ENCODE measurements at regions not wholly inside any gene's neighbourhood (a gene's known extent, or its start where the extent isn't known, plus 50 kb on each side); places are given as distances from the start of the nearest gene placed in this dataset.

DNA sequence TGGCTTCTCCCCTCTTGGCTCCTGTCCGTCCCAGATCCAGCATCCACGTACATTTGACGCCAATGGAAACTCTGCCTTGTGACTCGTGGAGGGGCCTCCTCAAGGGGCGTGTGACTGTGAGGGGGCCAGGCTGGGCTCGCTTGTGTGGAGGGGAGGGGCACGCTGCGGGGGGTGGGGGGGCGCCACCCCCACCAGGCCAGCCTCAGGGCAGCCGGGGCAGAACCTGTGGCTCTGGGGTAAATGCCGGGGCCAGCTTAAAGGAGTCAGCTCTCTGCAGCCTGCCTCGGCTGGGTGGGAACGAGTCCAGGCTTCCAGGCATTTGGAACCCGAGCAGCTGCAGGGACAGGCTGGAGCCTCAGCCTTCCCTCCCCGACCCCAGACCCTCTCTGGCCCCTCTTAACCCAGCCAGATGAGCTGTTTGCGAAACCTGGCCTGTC, 94.1 kb downstream of the SIK1 start:
- DNase-seq (ENCODE audit: low spot score): no peak

DNA sequence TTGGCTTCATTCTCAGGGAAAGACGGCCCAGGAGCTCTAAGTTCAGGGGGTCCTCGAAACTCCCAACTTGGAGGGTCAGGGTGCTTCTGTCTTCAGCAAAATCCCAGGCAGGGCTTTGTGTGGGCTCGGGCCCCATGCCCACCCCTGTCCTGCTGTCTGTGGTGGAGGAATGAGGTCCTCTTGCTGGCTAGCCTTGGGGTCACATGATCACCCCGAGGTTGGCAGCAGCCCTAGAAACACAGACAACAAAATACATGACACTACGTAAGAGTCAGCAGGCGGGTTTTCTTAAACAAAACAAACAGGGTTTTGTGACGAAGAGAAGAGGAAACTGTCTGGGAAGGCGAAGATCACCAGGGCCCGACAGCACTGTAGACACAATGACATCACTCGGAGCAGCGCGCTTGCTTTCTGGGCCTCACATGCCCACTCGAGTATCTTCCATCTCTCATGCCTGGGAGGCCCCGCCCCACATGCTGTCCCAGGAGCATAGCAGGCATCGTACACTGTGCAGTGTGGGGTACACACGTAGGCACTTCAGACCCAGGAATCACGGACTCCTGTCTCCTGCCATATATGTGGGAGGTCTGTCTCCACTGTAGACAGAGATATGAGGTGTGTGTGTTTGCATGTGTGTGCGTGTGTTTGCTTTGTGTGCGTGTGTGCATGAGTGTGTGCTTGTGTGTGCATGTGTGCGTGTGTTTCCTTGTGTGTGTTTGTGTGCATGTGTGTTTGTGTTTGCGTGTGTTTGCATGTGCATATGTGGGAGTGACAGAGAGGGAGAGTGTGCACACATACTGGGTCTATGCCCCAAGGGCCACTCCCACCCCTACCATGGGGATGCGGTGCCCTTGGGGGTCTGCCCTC, 94.7 kb downstream of the SIK1 start:
- DNase-seq (ENCODE audit: low spot score): peak; percentile 48

DNA sequence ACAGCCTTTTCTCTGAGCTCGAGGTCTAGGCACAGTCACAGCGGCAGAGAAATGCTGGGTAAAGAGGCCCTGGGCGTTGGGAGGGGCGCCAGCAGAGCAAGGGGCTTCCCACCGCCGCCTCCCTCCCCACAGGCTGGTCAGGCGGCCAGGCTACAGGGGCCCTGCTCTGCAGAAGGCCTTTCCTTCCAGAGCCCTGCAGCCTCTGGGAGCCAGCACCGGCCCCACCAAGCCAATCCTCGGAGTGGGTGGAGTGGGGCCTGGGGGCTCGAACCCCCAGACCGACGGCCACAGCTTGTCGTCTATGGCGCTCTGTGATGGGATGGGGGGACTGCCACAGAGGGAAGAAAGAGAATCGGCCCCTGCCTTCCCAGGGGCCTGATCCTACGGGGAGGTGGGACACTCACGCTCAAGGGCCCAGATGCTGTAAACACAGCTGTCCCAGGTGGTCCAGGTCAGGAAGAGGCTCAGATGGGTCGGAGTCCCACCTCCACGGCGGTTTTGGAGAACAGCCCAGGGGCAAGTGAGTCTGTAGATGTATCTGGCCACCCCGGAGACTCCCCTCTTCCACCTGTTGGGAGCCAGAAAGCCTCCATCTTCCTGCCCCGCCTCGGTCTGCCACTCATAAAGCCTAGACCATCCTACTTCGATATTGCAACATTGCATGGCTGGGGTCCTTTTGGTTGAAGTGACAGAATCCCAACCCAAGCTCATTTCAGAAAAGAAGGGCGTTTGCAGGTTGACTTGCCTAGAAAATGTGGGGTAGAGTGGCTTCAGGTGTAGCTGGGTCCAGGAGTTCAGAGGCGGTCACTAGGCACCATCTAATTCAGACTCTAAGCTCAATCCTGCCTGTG, 95.6 kb downstream of the SIK1 start:
- DNase-seq (ENCODE audit: low spot score): no peak

DNA sequence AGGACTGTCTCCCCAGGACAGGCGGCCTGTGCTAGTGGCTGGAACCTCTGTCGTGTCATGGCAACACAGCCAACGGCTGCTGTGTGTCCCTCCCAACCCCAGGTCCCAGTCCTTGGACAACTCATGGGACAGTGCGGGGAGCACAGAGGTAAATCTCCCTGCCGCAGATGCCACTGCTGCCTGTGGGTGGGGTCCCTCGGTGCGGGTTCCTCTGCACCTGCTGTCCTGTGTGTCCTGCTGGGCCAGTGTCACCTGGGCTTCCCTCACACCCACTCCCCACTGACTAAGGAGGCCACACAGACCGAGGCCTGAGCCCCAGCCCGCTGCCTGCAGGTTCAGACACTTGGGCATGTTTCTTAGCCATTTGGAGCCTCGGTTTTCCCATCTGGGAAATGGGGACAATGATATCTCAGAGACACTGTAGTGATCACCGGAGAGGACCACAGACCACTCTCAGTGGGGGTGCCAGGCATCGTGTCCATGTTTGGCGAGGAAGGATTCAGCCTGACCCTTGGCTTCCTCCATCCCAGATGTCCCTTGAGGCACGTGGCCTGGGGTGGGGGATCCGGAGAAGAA, 96.5 kb downstream of the SIK1 start:
- DNase-seq (ENCODE audit: low spot score): no peak

DNA sequence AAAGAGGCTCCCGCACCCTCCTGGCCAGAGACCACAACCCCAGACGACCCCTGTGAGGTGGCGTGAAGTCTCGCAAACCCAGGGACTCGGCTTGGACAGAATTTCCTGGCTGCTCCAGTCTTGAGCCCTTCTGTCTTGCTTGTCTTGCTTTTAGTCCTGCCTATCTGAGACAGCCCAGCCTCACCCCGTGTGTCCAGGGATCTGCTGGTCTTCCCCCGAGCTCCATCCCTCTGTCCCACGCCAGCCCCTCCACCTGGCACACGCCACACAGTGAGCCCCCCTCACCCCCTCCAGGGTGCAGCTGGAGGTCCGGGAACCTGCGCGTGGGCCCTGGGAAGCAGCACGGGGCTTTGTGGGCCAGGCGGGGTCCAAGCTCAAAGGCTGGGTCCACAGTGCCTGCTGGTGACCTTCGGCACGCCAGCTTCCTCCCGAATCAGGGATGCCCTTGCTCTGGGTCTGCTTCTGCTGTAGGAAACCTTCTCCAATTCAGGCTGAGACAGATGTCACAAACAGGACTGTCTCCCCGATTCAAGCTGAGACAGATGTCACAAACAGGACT, 97.1 kb downstream of the SIK1 start:
- no peak for DNase-seq (ENCODE audit: low spot score)

DNA sequence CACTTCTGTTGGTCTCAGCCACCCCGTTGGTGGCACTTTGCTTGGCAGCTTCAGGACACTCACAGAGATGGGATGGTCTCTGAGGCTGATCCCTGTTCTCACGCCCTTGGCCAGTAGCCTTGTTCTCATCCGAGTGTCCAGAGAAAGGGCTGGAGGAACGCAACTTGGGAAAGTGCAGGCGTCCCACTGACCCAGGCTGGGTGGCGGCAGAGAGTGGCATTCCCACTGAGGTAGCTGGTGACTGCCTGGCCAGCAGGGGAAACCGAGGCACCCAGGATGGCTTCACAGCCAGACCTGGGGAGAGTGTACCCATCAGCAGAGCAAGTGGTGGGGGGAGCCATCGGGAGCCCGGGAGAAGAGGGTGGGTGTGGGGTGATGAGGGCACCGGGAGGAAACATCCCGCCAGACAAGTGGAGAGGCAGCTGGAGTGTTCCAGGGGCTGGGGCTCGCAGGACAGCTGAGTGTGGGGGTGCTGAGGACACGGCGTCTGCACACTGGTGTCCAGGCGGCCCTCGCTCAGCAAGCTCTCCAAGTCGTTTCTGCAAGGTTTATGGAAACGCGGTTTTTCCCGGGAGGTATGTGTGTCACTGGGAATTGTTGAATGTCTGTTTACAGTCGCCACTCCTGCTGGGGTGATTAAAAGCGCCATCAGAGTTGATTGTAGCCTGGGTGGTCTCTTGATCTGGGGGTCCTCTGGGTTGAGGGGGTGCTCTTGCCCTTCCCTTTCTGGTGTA, 97.8 kb downstream of the SIK1 start:
- no peak for DNase-seq (ENCODE audit: low spot score)

DNA sequence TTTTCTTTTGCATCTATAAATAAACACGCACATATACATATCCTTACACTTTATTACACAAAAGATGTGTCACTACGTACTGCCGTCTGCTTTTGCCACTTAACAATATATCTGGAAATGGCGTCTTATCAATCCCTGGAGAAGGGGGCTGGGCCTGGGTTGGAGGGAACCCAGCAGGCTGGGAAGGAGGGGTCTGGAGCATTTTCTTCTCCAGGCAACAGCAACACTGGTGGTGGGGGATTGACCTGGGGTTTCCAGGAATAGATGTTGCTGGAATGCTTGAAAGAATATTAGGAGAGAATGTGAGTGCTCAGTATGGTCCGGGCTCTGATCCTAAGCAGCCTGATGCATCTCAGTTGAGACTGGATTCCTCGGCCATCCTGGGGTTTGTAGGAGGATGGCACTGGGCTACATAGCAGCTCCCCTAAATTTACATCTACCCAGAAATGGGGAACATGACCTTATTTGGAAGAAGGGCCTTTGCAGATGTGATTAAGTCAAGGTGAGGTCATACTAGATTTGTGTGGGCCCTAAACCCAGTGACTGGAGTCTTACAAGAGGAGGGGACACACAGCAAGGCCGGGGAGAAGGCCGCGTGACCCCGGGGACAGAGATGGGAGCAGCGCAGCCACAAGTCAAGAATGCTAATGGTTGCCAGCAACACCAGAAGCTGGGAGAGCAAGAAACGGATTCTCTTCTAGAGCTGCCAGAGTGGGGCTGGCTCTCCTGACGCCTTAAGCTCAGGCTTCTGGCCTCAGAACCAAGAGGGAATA, 98.6 kb downstream of the SIK1 start:
- DNase-seq (ENCODE audit: low spot score): no peak

DNA sequence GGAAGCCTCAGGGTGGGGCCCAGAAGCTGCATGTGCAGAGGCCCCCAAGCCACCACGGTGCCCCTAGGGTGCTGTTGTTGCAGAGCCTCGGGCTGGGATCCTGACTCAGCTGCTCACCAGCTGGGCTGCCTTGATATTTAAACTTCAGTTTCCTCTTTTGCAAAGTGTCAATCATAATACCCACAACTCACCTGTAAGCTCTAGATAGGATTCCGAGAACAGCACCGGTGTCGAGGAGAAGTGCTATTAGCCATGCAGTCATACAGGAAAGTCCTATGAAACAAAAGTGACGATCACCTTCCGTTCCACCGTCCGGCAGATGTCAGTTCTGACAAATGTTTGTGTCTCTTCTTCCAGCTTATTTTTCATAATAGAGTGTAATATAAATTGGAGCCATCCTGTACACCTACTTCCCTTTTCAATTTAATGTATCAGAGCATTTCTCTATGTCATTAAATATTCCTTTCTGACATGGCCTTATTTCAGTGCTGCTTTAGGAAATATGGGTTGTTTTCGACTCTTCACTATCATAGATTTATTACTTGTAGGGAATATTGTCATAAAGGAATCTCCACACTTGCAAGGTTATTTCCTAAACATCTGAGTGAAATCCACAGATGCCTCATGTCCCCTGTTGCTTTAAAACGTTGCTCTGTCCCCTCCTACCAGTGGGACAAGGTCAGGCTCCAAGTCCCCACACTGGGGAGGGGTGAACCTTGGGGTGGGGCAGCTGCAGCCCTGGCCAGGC, 100.8 kb downstream of the SIK1 start:
- DNase-seq (ENCODE audit: low spot score): no peak

DNA sequence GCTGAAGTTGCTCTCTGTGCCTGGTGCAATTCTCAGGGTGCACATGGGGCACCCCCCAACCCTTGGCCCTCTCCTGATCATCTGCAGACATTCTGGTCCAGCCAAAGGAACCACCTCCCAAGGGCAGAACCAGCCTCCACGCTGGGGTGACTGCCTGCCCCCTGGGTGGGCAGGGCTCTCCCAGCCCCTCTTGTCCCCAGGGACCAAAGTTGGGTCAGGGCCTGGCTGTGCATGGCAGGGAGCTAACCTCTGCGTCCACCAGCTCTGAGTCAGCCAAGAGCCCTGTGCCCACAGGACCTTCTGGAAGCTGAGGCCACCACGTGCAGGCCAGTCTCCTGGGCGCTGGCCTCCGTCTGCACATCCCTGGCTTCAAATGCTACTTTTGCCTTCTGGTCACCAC, 101.9 kb downstream of the SIK1 start:
- no peak for DNase-seq (ENCODE audit: low spot score)

DNA sequence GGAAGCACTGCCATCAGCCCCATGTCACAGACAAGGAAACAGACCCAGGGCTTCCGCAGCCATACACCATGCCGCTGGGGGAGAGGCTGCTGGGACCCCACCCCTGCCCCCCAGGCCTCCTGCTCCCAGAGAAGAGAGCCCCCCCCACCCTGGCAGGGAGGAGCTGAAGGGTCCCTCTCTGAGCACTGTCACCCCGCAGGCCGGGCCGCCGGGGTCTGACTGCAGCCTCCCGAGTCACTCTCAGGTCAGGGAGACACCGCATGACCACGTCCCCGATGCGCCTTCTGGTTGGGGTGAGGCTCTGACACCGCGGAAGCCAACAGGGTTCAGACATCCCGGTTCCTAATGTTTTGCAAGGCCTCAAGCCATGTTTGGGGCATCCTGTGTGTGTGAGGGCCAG, 102.3 kb downstream of the SIK1 start:
- no peak for DNase-seq (ENCODE audit: low spot score)

DNA sequence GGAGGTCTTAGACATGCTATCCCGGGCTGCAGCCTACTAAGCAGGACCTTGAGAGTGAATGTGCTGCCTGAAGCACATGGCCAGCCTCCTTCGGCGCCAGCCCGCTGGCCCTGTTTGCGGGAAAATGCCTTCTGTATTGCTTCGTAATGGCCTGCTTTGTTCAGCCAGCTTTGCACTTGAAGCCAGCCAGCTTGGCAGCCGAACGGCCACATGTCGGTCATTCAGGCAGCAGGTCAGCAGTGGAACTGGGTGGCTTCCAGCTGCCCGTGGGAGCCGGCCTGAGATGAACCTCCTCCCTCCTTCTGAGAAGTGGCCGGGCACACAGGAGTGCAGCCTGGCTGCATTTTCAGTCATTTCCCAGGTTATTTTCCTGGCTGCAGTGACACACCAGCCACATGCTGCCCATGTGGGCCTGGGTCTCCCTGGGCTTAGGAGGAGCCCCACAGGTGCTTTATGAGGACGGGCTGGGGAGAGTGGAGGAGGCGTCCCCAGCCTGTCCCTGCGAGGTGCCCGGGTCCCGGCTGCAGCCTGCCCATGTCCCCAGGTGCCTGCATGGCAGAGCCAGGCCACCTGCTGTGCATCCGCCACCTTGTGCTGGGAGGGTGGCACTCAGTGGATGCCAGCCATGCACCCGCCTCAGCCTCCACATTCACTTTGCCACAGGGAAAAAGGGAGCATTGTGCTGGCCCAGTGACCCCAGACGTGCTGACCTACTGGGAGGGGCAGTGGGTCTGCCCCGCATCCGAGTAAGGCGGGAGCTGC, 103.5 kb downstream of the SIK1 start:
- no peak for DNase-seq (ENCODE audit: low spot score)

DNA sequence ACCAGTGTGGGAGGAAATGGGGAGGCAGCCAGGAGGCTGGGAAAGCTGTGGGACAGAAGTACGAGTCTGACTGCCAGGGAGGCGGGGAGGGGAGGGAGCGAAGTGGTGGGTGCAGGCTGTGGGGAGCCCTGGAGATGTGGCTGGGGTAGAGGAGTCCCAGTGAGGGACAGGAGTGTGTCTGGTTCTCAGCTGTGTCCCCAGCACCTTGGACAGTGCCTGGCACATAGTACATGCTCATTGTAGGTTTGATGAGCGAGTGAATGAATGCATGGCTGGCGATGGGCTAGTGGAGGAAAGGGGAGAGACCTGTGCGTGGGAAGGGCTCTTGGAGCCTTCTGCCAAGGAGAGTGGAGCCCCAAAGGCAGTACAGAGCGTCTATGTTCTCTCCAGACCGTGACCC, 104.1 kb downstream of the SIK1 start:
- DNase-seq (ENCODE audit: low spot score): no peak

DNA sequence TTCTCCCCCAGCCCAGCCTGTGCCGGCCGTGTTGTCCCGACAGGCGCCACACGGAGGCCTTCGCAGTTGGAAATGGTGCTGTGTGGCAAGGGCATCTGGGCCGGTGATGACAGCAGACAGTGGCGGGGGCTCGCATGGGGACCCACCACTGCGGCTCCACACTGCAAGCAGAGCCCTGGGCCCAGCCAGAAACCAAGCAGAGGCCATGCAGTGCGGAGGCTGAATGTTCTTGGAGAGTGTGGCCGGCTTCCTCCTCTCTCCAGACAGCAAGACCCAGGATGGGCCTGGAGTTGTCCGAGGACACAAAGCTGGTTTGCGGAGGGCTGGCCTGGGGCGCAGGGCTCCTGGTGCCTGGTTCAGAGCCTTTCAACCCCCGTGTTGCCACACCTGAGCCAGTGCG, 104.6 kb downstream of the SIK1 start:
- DNase-seq (ENCODE audit: low spot score): no peak

DNA sequence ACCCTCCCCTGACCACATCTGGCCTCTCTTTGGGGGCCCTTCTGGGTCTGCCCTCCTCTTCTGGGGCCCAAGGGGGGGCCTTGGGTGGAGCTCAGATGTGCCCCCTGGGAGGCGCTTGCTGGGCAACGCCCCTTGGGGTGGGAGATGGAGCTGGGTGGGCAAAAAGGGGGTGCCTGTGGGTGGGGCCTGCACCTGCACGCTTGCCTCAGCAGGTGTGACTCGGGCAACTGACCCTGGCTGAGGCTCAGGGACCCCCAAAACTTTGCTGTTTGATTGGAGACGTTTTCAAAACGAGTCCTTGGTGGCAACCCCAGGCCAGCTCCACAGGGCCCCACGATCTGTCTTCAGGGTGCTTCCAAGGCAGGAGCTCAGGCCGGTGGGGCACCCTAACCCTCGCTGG, 105.3 kb downstream of the SIK1 start:
- no peak for DNase-seq (ENCODE audit: low spot score)

DNA sequence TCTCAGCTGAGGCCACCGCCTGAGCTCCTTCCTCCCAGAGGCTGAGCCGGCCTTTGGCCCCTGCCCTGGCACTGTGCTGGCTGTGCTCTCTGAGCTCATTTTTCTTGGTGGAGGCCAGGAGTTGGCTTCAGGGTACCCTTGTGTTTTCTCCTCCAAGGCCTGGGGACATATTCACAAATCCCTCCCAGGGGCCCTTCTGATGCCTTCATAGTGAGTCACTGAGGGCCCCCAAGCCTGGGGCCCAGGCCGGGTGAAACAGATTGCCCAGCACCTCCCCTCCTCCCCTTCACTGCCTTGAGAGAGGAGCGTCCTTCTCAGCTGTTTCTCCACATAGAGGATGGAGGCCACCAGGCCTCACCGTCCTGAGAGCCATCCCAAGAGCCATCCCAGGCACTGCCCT, 105.8 kb downstream of the SIK1 start:
- no peak for DNase-seq (ENCODE audit: low spot score)

DNA sequence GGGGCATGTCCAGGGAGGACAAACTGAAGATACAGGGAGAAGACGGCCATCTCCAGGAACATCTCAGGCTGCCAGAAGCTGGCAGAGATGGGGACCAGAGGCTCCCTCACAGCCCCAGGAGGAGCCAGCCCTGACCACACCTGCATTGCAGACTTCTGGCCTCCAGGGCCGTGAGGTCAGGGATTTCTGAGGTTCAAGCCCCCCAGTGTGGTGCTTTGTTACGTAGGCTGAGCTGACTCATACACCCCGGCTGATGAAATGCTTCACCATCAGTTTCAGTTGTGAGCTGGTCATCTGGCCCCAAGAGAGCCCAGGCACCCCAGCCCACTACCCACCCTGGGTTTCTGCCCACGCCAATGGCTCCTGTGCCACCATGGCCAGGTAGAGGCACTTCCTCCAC, 106.4 kb downstream of the SIK1 start:
- no peak for DNase-seq (ENCODE audit: low spot score)

DNA sequence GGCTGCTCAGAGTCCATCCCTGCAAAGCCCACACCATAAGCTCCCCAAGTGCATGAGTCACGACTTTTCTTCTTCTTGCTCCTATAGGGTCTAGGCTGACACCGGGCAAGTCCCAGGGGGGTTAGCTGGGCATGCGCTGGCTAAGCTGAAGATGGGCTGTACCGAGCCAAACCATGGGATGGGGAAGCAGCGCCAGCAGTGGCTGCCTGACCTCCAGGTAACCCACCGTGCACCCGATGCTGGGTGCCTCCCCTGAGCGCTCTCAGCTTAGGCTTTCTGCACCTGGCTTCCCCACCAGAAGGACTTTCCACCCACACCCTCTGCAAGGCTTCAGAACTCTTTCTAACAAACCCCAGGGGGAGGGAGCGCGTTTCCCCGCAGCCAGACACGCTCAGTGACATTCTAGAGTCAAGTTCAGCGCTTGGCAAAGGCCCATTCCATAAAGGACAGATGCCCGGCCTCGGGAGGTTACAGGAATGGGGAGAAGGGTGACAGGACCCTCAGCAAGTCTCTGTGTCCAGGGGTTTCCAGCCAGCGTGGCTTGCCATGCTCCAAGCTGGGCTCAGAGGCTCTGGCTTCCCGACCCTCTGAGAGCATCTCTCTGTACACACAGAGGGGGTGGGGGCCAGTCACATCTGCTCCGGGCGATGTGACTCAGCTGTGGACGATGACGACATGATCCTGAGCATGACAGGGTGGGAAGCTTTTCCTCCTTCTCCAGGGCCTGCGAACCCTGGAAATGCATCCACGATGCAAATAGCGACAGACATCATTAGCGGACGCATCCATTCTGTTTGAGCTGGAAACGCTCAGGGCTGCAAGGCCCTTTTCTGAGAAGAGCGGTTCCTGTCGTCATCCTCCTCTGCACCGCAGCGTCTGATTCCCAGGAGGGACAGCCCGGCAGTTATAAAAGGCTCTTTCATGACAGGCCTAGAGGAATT, 107.8 kb downstream of the SIK1 start:
- no peak for DNase-seq (ENCODE audit: low spot score)

DNA sequence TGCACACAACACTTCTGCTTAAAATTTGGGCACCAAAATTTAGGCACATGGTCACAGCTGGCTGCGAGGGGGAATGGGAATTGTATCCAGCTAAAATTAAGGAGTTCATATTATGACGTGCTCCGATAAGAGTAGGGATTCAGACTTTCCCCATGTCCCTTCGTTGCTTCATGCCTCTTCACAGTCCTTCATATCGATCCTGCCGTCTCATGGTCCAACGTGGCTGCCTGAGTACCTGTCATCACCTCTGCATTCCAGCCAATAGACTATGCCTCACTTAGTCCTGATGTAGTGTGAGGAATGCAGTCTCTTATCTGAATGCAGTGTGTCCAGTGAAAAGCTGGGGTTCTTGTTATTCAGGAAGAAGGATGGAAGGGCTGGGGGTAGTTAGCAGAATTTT, 108.6 kb downstream of the SIK1 start:
- no peak for DNase-seq (ENCODE audit: low spot score)

DNA sequence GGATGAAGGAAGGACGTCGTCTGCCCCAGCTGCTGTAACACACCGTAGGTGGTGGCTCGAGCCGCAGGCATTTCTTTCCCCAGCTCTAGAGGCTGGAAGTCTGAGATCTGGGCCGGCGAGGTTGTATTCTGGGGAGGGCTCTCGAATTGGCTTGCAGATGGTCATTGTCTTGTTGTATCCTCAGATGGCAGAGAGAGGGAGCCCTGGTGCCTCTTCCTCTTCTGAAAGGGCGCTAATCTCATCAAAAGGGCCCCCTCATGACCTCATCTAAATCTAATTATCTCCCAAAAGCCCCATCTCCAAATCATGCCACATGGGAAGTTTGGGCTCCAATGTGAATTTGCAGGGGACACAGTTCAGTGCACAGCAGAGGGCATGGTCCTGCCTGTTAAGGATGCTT, 109.0 kb downstream of the SIK1 start:
- no peak for DNase-seq (ENCODE audit: low spot score)

All from HuH-7.5 (cell line).